Lung (tissue), 11 donors: ENCODE measurements at regions not wholly inside any gene's neighbourhood (a gene's known extent, or its start where the extent isn't known, plus 50 kb on each side); places are given as distances from the start of the nearest gene placed in this dataset.

Source experiments
- ATAC-seq: fragments of 200-7000 bp; cut with Tn5 transposase; one replicate; pipeline ENCODE4 v1.9.1; 2020; ENCODE audit warnings: moderate number of reproducible peaks; ENCODE audit not compliant: insufficient read depth, low FRiP score
- DNase-seq, 3 donors: peaks; one replicate each; pipeline ENCODE4 v3.0.0-alpha.2; 2013 to 2017
- H3K27ac ChIP-seq, 2 donors: one replicate each; pipeline ENCODE4 v1.5.1; 2013; ENCODE audit warnings: mild to moderate bottlenecking in 2 of 2, moderate library complexity in 2 of 2, control low read depth in 1 of 2, inconsistent platforms in 1 of 2, low read depth in 1 of 2, low read length in 1 of 2
- H3K27me3 ChIP-seq, 3 donors: one replicate each; pipeline ENCODE4 v1.5.1; 2013; ENCODE audit warnings: low read length in 2 of 3; ENCODE audit not compliant: control insufficient read depth in 3 of 3, insufficient read depth in 3 of 3
- H3K36me3 ChIP-seq, 4 donors: one replicate each; pipeline ENCODE4 v1.5.1; 2013; ENCODE audit warnings: low read length in 4 of 4, mild to moderate bottlenecking in 1 of 4, moderate library complexity in 1 of 4; ENCODE audit not compliant: control insufficient read depth in 4 of 4, insufficient read depth in 4 of 4
- H3K4me1 ChIP-seq, 5 donors: one replicate each; pipeline ENCODE4 v1.5.1; 2013; ENCODE audit warnings: low read length in 5 of 5, mild to moderate bottlenecking in 2 of 5, moderate library complexity in 1 of 5; ENCODE audit not compliant: control insufficient read depth in 5 of 5, insufficient read depth in 5 of 5
- H3K4me3 ChIP-seq: one replicate; pipeline ENCODE4 v1.5.1; 2013; ENCODE audit warnings: mild to moderate bottlenecking, control low read depth, moderate library complexity
- H3K9ac ChIP-seq, 2 donors: one replicate each; pipeline ENCODE4 v1.5.1; 2013; ENCODE audit warnings: low read length in 2 of 2, control low read depth in 1 of 2; ENCODE audit not compliant: insufficient read depth in 1 of 2
- H3K9me3 ChIP-seq, 4 donors: one replicate each; pipeline ENCODE4 v1.5.1; 2013; ENCODE audit warnings: low read length in 3 of 4, mild to moderate bottlenecking in 1 of 4, moderate library complexity in 1 of 4; ENCODE audit not compliant: control insufficient read depth in 4 of 4, insufficient read depth in 3 of 4
- WGBS, 2 donors: extraction: QIAGEN DNeasy Blood & Tissue Kit; methylation state at CpG; one replicate each; pipeline ENCODE4 v1.1.7; 2013; 5-methylcytosine and 5-hydroxymethylcytosine counted together
- TF ChIP-seq, protein P1 (sequence below): IDR thresholded peaks from 2 replicates; pipeline ENCODE4 v1.5.1; 2012; ENCODE audit warnings: mild to moderate bottlenecking; ENCODE audit errors: control extremely low read depth, extremely low read depth
- donor health status: control.
- donor health status: control.
- donor health status: Bipolar disorder and iron deficiency.
- donor health status: healthy.
- donor health status: DM: yes; HTN: yes; CAD: no.

DNA sequence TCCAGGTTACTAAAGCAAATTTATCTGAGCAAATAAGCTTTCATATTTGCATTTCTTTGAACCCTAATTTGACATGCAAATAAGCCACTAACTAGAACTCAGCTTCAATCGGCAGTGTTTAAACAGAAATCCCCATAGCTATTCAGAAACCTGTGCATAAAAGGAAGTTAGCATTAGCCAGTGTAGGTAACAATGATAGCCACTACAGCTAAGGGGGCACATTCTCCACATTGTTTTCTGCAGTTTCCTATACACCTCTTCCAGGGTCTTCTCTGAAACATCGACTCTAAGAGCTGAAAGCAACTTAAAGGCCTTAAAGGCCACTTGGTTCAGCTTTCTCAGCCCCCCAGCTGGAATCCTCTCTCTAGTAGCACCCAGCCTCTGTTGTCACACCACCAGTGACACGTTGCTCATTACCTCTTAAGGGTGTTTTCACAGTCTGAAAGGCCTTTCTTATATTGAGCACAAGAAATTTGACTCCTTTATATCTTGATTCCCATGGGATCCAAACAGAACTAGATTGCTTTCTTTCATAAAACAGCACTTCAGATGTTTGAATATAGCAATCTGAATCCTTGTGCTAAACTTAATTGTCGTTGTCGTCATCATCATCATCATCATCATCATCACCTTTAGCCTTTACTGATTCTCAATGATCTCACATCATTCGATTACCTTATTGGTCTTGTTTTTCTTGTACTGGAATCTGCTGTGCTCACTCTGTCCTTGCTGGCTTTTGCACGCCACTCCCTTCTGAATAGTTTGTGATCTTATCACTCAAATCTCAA lies 93.9 kb upstream of the DAB1 start:
- WGBS, 2 donors: 60 to 70% methylated on average over 7 of the region's 7 CpGs
- no peak for DNase-seq

DNA sequence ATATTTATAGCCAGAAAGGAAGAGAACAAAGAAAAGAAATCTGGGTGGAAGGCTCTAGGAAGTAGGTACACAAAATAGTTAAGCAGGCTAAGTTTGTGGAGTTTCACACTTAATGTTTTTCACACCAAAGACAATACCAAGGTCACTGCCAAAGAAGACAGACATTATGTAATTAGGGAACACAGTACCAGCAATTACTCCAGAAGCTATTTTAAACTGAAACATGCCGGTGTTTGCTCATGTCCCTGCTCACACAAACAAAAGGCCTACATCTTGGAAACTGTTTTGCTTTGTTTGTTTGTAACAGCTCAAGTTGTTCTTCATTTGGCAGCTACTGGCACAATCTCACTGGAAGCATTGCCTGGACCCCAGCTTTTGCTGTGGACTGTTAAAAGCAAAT lies 88.5 kb upstream of the DAB1 start:
- H3K9ac ChIP-seq: no peak overlapping the region
- WGBS, 2 donors: 58 to 71% methylated on average over 1 of the region's 1 CpG
- H3K27me3 ChIP-seq: no peaks in the 10 kb centered on the region
- TF ChIP-seq, protein P1, sequence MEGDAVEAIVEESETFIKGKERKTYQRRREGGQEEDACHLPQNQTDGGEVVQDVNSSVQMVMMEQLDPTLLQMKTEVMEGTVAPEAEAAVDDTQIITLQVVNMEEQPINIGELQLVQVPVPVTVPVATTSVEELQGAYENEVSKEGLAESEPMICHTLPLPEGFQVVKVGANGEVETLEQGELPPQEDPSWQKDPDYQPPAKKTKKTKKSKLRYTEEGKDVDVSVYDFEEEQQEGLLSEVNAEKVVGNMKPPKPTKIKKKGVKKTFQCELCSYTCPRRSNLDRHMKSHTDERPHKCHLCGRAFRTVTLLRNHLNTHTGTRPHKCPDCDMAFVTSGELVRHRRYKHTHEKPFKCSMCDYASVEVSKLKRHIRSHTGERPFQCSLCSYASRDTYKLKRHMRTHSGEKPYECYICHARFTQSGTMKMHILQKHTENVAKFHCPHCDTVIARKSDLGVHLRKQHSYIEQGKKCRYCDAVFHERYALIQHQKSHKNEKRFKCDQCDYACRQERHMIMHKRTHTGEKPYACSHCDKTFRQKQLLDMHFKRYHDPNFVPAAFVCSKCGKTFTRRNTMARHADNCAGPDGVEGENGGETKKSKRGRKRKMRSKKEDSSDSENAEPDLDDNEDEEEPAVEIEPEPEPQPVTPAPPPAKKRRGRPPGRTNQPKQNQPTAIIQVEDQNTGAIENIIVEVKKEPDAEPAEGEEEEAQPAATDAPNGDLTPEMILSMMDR: no peak
- no peak for ATAC-seq
- no peak overlapping the region for H3K27ac ChIP-seq
- DNase-seq: peak in 1 of 3 donors; percentile 6
- peaks cover 0 to 2% (median 0%) of the 10 kb centered on the region in 4 donors for H3K9me3 ChIP-seq
- H3K36me3 ChIP-seq: no peaks in the 10 kb centered on the region
- peaks cover 0 to 5% (median 0%) of the 10 kb centered on the region in 5 donors for H3K4me1 ChIP-seq
- no peak overlapping the region for H3K4me3 ChIP-seq

More for the DNA sequence above, 93.9 kb upstream of the DAB1 start:
- no peak for ATAC-seq
- Histone ChIP-seq H3K4me1 (no peaks in the 10 kb centered on the region), H3K9me3 (no peaks in the 10 kb centered on the region), H3K9ac (no peak overlapping the region), H3K27ac (no peak overlapping the region), H3K27me3 (no peaks in the 10 kb centered on the region), H3K4me3 (no peak overlapping the region), H3K36me3 (no peaks in the 10 kb centered on the region)
- TF ChIP-seq, protein P1: no peak

DNA sequence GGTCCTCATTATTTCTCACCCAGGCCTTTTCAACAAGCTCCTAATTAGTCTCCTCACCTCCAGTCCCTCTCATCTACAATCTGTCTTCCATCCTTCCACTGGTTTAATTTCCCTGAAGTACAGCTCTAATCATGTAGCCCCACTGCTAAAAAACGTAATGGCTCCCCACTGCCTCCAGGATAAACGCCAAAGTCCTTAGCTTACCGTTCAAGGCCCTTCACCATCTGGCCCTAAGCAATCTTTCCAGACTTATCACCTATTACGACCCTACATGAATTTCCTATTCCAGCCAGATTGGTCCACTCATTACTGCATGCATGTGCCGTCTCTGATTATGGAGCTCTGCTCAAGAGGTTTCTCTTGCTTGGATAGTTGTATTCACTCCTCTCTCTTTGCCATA lies 83.1 kb upstream of the DAB1 start:
- Histone ChIP-seq H3K9ac (no peak overlapping the region), H3K36me3 (no peaks in the 10 kb centered on the region), H3K4me3 (no peak overlapping the region), H3K4me1 (no peaks in the 10 kb centered on the region), H3K27me3 (no peaks in the 10 kb centered on the region), H3K9me3 (peaks cover 0 to 2% (median 0%) of the 10 kb centered on the region in 4 donors), H3K27ac (no peak overlapping the region)
- DNase-seq (no peak), ATAC-seq (no peak)
- 80 to 84% methylated on average over 5 of the region's 5 CpGs for WGBS, 2 donors
- TF ChIP-seq, protein P1: no peak
